ENCODE measurements at regions not wholly inside any gene's neighbourhood (a gene's known extent, or its start where the extent isn't known, plus 50 kb on each side); places are given as distances from the start of the nearest gene placed in this dataset.
"Not testable (repeated sequence)": the region's sequence is repeated elsewhere in the genome, so short reads cannot be mapped to it uniquely, and the experiment has no call there.

GRCh38 chr10:52368725-52369124 lies 54.6 kb downstream of the DKK1 start:
- H3K27ac ChIP-seq = no peak overlapping the region
- TF ChIP-seq ZFX (IDR thresholded peaks at IDR 0.05) (no peak), CTCF (conservative IDR thresholded peaks at IDR 0.05) (no peak; the same call in none of the 2 replicates)

GRCh38 chr10:52374207-52374606 lies 60.1 kb downstream of the DKK1 start:
- H3K27ac ChIP-seq = not testable (repeated sequence)

DNA sequence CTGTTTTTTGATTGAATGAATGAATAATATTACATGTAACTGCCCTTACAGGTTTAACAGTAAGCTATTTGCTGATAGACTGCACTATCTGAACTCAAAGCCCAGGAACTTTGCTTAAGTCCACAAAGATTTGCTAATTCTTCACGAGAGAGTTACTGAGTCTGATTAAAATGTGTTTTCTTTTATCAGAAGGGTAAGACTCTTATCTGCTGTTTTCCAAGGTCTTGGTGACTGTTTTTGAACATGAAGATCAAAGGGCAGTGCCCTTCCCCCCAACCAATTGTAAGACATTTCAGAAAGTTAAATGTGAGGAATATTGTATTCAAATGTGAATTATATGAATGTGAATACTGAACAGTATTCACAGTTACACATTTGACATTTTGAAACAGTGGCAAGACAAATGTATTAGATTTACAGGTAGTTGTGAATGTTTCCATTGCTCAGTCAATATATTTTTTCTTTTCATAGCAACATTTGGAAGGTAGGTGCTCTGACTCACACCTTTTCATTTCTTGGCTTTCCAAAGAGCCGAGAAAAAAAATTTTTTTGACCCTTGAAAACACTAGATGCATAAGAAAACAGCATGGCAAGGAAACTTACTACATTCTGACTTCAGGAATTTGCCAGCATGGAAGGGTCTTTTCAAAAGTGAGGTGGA lies 62.7 kb downstream of the DKK1 start:
- H3K27ac ChIP-seq = no peak overlapping the region
- TF ChIP-seq CTCF (conservative IDR thresholded peaks at IDR 0.05) (no peak), ZFX (IDR thresholded peaks at IDR 0.05) (no peak)

GRCh38 chr10:52378124-52378523 lies 64.0 kb downstream of the DKK1 start:
- TF ChIP-seq CTCF (conservative IDR thresholded peaks at IDR 0.05) (no peak), ZFX (IDR thresholded peaks at IDR 0.05) (no peak)
- H3K27ac ChIP-seq = no peak overlapping the region

DNA sequence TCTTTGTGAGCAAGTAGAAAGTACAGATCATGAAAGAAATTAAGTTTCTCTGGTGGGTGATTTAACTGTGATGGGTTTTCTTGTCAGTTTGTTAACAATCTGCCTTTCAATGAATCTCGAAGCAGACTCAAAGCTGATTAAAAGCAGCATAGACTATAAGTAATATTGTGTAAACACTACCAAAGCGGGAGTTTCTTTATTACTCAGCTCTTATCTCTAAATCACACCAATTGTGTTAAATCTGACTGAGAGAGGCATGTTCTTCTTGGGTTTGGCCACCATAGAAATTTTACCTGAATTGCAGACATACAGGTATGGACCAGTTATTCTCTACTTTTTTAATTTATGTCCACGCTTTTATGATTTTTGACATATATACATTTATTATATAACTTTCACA lies 65.2 kb downstream of the DKK1 start:
- H3K27ac ChIP-seq = no peak overlapping the region
- TF ChIP-seq CTCF (conservative IDR thresholded peaks at IDR 0.05) = no peak
- TF ChIP-seq ZFX (IDR thresholded peaks at IDR 0.05) = no peak

DNA sequence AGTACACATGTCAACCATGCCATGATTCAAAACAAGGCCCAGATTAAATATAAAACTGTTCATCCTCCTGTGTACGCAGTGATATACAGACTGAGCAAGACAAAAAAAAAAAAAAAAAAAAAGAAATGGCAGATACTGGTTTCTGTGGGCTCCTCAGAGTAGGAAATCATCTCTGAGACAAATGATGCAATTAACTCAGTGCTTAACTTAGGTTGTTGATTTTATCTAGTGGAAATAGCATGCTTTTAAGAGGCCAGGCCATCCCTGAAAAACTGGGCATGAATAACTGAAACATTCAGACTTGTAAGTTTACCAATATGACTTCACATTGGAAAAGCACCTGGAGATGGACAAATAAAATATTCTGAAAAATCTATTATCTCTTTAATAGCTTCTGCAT lies 69.0 kb downstream of the DKK1 start:
- TF ChIP-seq CTCF (conservative IDR thresholded peaks at IDR 0.05) (no peak), ZFX (IDR thresholded peaks at IDR 0.05) (no peak)
- no peak overlapping the region for H3K27ac ChIP-seq

DNA sequence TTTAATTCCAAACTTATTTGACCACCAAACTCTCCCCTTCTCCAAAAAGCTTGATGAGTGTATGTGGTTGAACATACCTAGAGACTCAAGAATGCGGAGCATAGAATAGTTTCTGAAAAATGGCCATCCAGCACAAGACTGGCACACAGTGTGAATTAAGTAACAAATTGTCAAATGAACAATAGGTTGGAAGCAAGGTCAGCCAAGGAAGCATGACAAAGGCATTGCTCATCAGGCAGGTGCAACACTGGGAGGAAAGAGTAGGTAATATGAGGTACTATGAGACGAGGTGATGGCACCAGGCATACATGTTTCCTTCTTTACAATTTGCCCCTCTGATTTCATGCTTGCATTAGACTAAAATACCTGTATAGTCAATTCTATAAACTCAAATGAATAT lies 73.7 kb downstream of the DKK1 start:
- no peak for TF ChIP-seq CTCF (conservative IDR thresholded peaks at IDR 0.05)
- no peak for TF ChIP-seq ZFX (IDR thresholded peaks at IDR 0.05)
- no peak overlapping the region for H3K27ac ChIP-seq

- no peak for TF ChIP-seq CTCF (conservative IDR thresholded peaks at IDR 0.05)
- TF ChIP-seq ZFX (IDR thresholded peaks at IDR 0.05) = no peak
- no peak overlapping the region for H3K27ac ChIP-seq
Observed at GRCh38 chr10:52390388-52390787, 76.3 kb downstream of the DKK1 start.

Measured in C4-2B (cell line).